ENCODE measurements at regions not wholly inside any gene's neighbourhood (a gene's known extent, or its start where the extent isn't known, plus 50 kb on each side); places are given as distances from the start of the nearest gene placed in this dataset.

DNA sequence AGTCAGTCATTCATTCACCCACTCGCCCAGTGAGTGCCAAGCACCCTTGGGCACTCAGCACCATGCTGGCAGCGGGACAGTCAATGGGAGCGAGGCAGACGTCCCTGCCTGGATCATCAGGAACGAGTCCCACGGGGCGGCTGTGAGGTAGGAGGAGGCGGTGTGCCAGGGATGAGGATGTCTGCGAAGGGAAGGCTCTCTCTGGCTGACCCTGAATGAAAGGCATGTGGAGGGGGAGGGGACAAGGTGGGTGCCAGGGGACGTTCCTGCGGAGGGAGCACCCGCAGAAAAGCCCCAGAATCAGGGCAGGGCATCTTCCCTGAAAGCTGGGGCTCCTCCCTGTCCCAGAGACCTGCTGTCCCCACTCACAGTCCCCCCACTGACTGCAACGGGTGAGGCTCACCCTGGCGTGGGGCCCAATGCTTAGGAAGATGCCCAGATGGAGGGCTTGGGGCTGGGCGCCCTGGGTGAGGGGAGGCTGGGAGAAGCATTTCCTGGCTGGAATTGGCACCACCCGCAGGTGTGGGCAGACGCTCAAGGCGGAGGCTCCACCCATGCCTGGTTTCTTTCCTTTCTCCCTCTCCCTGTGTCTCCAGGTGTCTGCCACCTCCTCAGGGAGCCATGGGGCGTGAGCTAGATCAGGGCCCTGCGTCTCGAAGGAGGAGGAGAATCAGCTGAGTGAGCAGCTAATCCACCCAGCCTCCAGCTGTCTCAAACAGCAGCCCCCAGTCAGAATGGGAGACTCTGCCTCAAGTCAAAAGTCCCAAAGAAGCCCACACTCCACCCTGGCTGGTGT, 179.0 kb upstream of the PPP1R26 start:
- no peak for DNase-seq (ENCODE audit: low read depth)
- H3K4me3 ChIP-seq (ENCODE audit: control insufficient read depth, low read depth, low read length) = no peak overlapping the region
- no peak for TF ChIP-seq CTCF (conservative IDR thresholded peaks at IDR 0.05; ENCODE audit: control insufficient read depth, insufficient read depth, low read depth, low read length)

- no peak for DNase-seq (ENCODE audit: low read depth)
- no peak overlapping the region for H3K4me3 ChIP-seq (ENCODE audit: control insufficient read depth, low read depth, low read length)
- no peak for TF ChIP-seq CTCF (conservative IDR thresholded peaks at IDR 0.05; ENCODE audit: control insufficient read depth, insufficient read depth, low read depth, low read length)
Observed at GRCh38 chr9:135301271-135302263, 178.0 kb upstream of the PPP1R26 start.

DNA sequence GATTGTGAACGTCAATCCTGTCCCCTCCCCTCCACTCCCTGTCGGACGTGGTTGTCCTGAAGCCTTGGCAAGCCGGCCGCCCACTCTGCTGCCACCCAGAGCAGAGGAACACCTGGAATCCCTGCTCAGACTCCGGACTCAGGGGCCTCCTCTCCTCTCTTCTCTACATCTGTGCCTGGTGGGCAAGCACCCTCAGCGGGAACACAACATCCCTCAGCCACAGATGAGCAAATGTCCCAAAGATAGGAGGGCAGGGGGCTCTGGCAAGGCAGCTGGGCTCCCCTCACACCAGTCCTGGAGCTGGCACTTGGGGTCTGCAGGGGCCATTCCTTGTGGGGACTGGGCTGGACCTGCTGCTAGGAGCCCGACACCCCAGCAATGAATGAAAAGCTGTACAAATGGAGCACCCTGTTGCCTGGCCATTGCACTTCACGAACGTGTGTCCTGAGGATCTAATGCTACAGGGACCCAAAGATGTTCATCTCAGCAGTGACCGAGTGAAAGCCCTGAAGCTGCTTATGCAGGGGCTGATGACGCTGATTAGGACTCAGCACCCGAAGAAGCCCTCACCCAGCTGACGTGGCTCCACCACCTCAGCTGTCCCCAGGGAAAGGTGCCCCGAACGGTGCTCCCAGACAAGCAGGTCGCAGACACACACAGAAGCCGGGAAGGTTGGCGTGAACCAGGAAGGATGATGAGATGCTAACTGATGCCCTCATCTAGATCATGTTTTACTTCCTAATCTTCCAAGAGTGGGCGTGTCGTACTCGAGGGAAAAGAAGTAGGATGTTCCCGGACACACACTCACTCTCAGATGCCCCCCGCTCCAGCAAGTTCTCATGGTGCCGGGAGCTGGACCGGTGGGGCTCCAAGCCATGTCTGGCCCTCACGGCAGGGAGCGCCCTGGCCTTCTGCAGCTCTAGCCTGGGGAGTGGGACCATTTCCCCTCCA, 177.0 kb upstream of the PPP1R26 start:
- no peak for TF ChIP-seq CTCF (conservative IDR thresholded peaks at IDR 0.05; ENCODE audit: control insufficient read depth, insufficient read depth, low read depth, low read length)
- no peak overlapping the region for H3K4me3 ChIP-seq (ENCODE audit: control insufficient read depth, low read depth, low read length)
- DNase-seq (ENCODE audit: low read depth) = no peak

DNA sequence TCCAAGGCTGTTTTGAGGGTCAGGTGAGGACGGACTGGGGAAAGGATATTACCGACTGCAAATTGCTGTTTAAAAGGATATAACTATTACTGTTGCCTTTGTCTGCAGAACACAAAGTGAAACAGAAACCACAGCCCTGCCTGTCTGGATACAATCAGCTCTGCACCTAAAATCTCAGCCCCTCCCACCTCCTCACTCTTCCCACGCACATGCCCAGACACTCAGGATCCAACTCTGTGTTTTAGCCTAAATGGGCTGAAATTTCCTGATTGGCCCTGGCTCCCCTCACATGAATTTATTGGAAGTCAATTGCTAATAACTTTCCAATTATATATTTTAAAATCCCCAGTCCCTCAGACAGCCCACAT, 176.3 kb upstream of the PPP1R26 start:
- no peak for TF ChIP-seq CTCF (conservative IDR thresholded peaks at IDR 0.05; ENCODE audit: control insufficient read depth, insufficient read depth, low read depth, low read length)
- no peak for DNase-seq (ENCODE audit: low read depth)
- H3K4me3 ChIP-seq (ENCODE audit: control insufficient read depth, low read depth, low read length) = no peak overlapping the region

DNA sequence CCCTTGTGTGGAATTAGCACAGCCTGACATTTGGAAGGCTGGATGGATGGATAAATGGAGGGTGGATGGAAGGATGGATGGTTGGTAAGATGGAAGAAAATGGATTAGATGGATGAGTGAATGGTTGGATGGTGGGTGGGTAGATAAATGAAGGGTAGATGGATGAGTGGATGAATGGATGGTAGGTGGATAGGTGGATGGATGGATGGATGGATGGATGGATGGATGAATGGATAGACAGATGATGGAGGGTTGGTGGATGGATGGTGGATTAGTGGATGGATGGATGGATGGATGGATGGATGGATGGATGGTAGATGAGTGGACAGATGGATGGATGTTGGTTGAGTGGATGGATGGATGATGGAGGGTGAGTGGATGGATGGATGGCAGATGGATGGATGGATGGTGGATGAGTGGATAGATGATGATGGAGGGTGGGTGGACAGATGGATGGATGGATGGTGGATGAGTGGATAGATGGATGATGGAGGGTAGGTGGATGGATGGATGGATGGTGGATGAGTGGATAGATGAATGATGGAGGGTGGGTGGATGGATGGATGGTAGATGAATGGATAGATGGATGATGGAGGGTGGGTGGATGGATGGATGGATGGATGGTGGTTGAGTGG, 175.6 kb upstream of the PPP1R26 start:
- H3K4me3 ChIP-seq (ENCODE audit: control insufficient read depth, low read depth, low read length) = no peak overlapping the region
- TF ChIP-seq CTCF (conservative IDR thresholded peaks at IDR 0.05; ENCODE audit: control insufficient read depth, insufficient read depth, low read depth, low read length) = no peak
- DNase-seq (ENCODE audit: low read depth) = no peak

All from fibroblast of mammary gland (primary cell).